Stimulated activated CD4-positive, alpha-beta T cell treated with anti-CD3 and anti-CD28 coated beads, Interleukin-15, amount 100 ng/mL, for 24 hours (primary cell): ENCODE measurements at regions not wholly inside any gene's neighbourhood (a gene's known extent, or its start where the extent isn't known, plus 50 kb on each side); places are given as distances from the start of the nearest gene placed in this dataset.

Experiments
- DNase-seq: peaks from one replicate; pipeline ENCODE4 v3.0.0-alpha.2; 2020

- DNase-seq, result no peak
Measured at GRCh38 chr4:127145006-127145540, 487.7 kb upstream of the INTU start.

DNA sequence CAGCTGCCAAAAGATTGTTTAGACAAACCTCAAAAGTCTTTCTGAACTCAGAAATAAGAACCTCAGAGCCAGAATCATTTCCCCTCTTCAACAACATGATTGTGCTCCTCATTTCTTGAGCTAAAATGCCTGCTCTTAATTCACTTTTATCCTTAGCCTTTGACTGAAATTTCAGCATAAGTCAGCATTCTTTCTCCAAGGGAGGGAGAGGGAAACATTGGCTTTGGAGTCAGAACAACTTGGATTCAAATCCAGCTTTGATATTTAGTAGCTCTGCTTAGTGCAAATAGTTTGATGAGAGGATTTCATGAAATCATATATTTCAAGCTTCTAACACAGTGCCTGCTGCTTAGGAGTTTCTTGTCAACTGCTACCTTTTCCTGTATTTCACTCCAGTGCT is 484.6 kb upstream of the INTU start:
- DNase-seq, result no peak

- DNase-seq, result no peak
Measured at GRCh38 chr4:127149086-127149485, 483.7 kb upstream of the INTU start.

GRCh38 chr4:127151941-127152340 is 480.8 kb upstream of the INTU start:
- DNase-seq, result no peak

- no peak for DNase-seq
Measured at GRCh38 chr4:127155116-127155515, 477.6 kb upstream of the INTU start.

GRCh38 chr4:127155555-127155954 is 477.2 kb upstream of the INTU start:
- DNase-seq, result no peak

GRCh38 chr4:127162741-127163140 is 470.0 kb upstream of the INTU start:
- no peak for DNase-seq

GRCh38 chr4:127165971-127166370 is 466.8 kb upstream of the INTU start:
- DNase-seq, result no peak

GRCh38 chr4:127174201-127174600 is 458.6 kb upstream of the INTU start:
- no peak for DNase-seq

DNA sequence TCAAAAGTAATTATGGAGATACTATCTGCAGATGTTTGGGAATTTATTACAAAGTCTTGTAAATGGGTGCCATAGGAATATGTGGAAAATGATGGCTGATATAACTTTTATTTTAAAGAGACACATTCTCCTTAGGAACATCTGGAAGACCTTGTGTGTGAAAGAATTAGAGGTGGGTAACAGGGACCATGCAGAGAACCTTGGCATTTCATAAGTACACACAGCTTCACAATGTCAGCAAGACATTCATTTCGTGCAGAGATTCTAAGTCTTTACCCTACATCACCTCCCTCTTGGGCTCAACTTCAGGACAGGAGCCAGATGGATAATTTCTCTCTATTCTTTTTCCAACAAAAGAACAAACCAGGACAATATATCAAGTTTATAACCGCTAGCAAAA is 458.1 kb upstream of the INTU start:
- no peak for DNase-seq

- no peak for DNase-seq
Measured at GRCh38 chr4:127179256-127180087, 453.3 kb upstream of the INTU start.

DNA sequence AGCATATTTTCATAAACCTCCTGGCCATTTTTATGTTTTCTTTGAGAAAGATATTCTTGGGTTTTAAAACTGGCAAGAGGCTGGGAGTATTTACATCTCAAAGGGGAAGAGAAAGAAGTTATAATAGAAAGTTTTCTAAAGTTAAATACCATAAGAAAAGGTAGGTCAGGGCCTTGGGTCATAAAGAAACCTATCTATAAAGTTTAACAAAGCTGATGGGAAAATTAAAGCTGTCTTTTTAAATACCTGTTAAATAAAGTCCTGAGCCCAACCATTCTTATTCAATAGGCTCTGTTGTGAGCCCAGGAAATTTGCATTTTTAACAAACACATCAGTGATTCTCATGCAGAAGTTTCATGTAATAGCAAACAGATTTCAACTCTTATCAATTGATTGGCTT is 451.8 kb upstream of the INTU start:
- no peak for DNase-seq

DNA sequence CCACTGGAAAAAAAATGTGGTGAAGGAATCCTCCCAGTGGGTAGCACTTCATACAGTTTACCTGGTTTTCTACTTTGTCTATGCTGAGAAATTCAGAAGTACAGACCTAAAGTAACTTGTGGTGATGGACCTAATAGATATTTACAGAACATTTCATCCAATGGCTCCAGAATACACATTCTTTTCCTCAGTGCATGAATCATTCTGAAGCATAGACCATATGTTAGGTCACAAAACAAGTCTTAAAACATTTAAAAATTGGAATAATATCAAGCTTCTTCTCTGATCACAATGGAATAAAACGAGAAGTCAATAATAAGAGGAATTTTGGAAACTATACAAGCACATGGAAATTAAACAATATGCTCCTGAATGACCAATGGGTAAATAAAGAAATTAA is 450.1 kb upstream of the INTU start:
- DNase-seq, result no peak

DNA sequence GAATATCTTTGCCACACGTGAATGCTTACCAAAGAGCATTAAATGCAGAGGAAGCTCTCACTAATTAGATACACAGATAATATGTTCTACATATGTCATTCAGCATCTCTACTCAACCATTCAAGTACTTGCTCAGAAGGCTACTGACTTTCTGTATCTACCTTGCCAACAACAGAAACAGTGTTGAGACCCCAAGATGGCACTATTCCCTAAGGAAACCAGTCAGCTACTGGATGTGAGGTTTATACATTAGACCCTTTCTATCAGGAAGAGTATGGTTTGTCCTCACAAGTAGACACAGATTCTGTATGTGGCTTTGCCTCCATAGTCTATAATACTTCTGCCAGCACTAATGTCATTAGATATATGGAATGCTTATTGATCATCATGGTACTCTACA is 443.9 kb upstream of the INTU start:
- no peak for DNase-seq

GRCh38 chr4:127194281-127194680 is 438.5 kb upstream of the INTU start:
- DNase-seq, result no peak

- no peak for DNase-seq
Measured at GRCh38 chr4:127196655-127197352, 436.0 kb upstream of the INTU start.

GRCh38 chr4:127203562-127204200 is 429.1 kb upstream of the INTU start:
- no peak for DNase-seq

GRCh38 chr4:127204322-127204721 is 428.4 kb upstream of the INTU start:
- DNase-seq, result no peak

GRCh38 chr4:127209580-127210095 is 423.1 kb upstream of the INTU start:
- no peak for DNase-seq

GRCh38 chr4:127210893-127211649 is 421.7 kb upstream of the INTU start:
- DNase-seq, result no peak

GRCh38 chr4:127211650-127212560 is 420.9 kb upstream of the INTU start:
- no peak for DNase-seq

DNA sequence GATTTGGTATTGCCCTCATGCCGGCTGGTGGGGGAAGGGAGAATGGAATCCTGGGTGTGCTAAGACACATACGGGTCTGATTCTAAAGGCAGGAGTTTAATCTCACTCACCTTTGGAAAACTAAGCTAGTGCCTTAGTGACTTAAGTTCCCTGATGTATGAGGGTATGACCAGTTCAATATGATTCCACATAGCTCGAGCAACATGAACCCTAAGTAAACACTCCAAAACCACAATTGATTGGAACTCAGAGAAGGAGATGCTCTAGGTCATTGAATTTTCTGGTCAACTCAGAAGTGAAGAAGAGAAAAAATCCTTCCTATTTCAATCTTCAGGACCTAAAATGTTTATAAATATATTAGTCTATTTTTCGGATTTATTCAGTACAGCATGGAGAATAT is 420.1 kb upstream of the INTU start:
- no peak for DNase-seq
